Adipocyte (in vitro differentiated cells): ENCODE measurements at regions not wholly inside any gene's neighbourhood (a gene's known extent, or its start where the extent isn't known, plus 50 kb on each side); places are given as distances from the start of the nearest gene placed in this dataset.

Experiments used
- DNase-seq: peaks from one replicate; pipeline ENCODE4 v3.0.0-alpha.2; 2015; ENCODE audit warnings: low read depth
- H3K27me3 ChIP-seq: replicated peaks from 2 replicates; pipeline ENCODE4 v1.7.0; 2013; ENCODE audit warnings: mild to moderate bottlenecking, low read length, moderate library complexity; ENCODE audit not compliant: control insufficient read depth, insufficient read depth
- H3K36me3 ChIP-seq: 2 replicates; pipeline ENCODE4 v1.7.0; 2013; ENCODE audit warnings: low read length, mild to moderate bottlenecking, moderate library complexity; ENCODE audit not compliant: control insufficient read depth, insufficient read depth, severe bottlenecking
- H3K4me1 ChIP-seq: 2 replicates; pipeline ENCODE4 v1.7.0; 2013; ENCODE audit warnings: mild to moderate bottlenecking, low read length, moderate library complexity; ENCODE audit not compliant: control insufficient read depth, insufficient read depth
- H3K4me3 ChIP-seq: 2 replicates; pipeline ENCODE4 v1.7.0; 2013; ENCODE audit warnings: mild to moderate bottlenecking, low read length, moderate library complexity
- H3K9ac ChIP-seq: 2 replicates; pipeline ENCODE4 v1.7.0; 2013; ENCODE audit warnings: mild to moderate bottlenecking, low read length, moderate library complexity
- H3K9me3 ChIP-seq: 2 replicates; pipeline ENCODE4 v1.7.0; 2013; ENCODE audit warnings: mild to moderate bottlenecking, low read length, moderate library complexity; ENCODE audit not compliant: control insufficient read depth

GRCh38 chr5:96244696-96245095 is 188.4 kb downstream of the PCSK1 start:
- peaks cover 47% of the 10 kb centered on the region for H3K4me1 ChIP-seq
- H3K9me3 ChIP-seq: peaks cover 4% of the 10 kb centered on the region
- DNase-seq: no peak
- H3K4me3 ChIP-seq: no peak overlapping the region
- H3K9ac ChIP-seq: peak overlapping the region; percentile 58
- no peaks in the 10 kb centered on the region for H3K36me3 ChIP-seq
- H3K27me3 ChIP-seq: no peaks in the 10 kb centered on the region

- Histone ChIP-seq H3K27me3 (no peaks in the 10 kb centered on the region), H3K9me3 (peaks cover 4% of the 10 kb centered on the region), H3K4me1 (peaks cover 40% of the 10 kb centered on the region), H3K36me3 (no peaks in the 10 kb centered on the region), H3K9ac (peak overlapping the region; percentile 58), H3K4me3 (no peak overlapping the region)
- peak; percentile 40 for DNase-seq
Observed at GRCh38 chr5:96243862-96244261, 189.2 kb downstream of the PCSK1 start.

GRCh38 chr5:96243203-96243602 is 189.8 kb downstream of the PCSK1 start:
- Histone ChIP-seq H3K9ac (peak overlapping the region; percentile 15), H3K9me3 (peaks cover 4% of the 10 kb centered on the region), H3K36me3 (no peaks in the 10 kb centered on the region), H3K4me1 (peaks cover 33% of the 10 kb centered on the region), H3K4me3 (no peak overlapping the region), H3K27me3 (no peaks in the 10 kb centered on the region)
- peak; percentile 67 for DNase-seq

- Histone ChIP-seq H3K4me3 (no peak overlapping the region), H3K9me3 (peaks cover 4% of the 10 kb centered on the region), H3K27me3 (no peaks in the 10 kb centered on the region), H3K9ac (peak overlapping the region; percentile 15), H3K36me3 (no peaks in the 10 kb centered on the region), H3K4me1 (peaks cover 27% of the 10 kb centered on the region)
- DNase-seq: no peak
Observed at GRCh38 chr5:96242571-96242970, 190.5 kb downstream of the PCSK1 start.

GRCh38 chr5:96236831-96237230 is 196.2 kb downstream of the PCSK1 start:
- DNase-seq: no peak
- Histone ChIP-seq H3K9me3 (no peaks in the 10 kb centered on the region), H3K27me3 (no peaks in the 10 kb centered on the region), H3K4me1 (peaks cover 33% of the 10 kb centered on the region), H3K36me3 (no peaks in the 10 kb centered on the region), H3K9ac (peak overlapping the region; percentile 87), H3K4me3 (peak overlapping the region; percentile 74)

- H3K27me3 ChIP-seq: no peaks in the 10 kb centered on the region
- no peaks in the 10 kb centered on the region for H3K9me3 ChIP-seq
- no peaks in the 10 kb centered on the region for H3K36me3 ChIP-seq
- DNase-seq: no peak
- H3K4me3 ChIP-seq: peak overlapping the region; percentile 74
- H3K9ac ChIP-seq: peak overlapping the region; percentile 87
- H3K4me1 ChIP-seq: peaks cover 33% of the 10 kb centered on the region
Observed at GRCh38 chr5:96236051-96236450, 197.0 kb downstream of the PCSK1 start.

GRCh38 chr5:96235008-96235910 is 197.8 kb downstream of the PCSK1 start:
- no peaks in the 10 kb centered on the region for H3K36me3 ChIP-seq
- no peaks in the 10 kb centered on the region for H3K27me3 ChIP-seq
- H3K4me3 ChIP-seq: peak overlapping the region; percentile 74
- peak overlapping the region; percentile 87 for H3K9ac ChIP-seq
- no peak for DNase-seq
- no peaks in the 10 kb centered on the region for H3K9me3 ChIP-seq
- peaks cover 33% of the 10 kb centered on the region for H3K4me1 ChIP-seq

- Histone ChIP-seq H3K4me3 (no peak overlapping the region), H3K9ac (no peak overlapping the region), H3K9me3 (no peaks in the 10 kb centered on the region), H3K4me1 (peaks cover 44% of the 10 kb centered on the region), H3K36me3 (no peaks in the 10 kb centered on the region), H3K27me3 (no peaks in the 10 kb centered on the region)
- DNase-seq: no peak
Observed at GRCh38 chr5:96232602-96233001, 200.4 kb downstream of the PCSK1 start.

GRCh38 chr5:96229188-96229587 is 203.9 kb downstream of the PCSK1 start:
- H3K36me3 ChIP-seq: no peaks in the 10 kb centered on the region
- H3K9ac ChIP-seq: no peak overlapping the region
- H3K4me3 ChIP-seq: no peak overlapping the region
- H3K27me3 ChIP-seq: no peaks in the 10 kb centered on the region
- no peaks in the 10 kb centered on the region for H3K9me3 ChIP-seq
- peaks cover 24% of the 10 kb centered on the region for H3K4me1 ChIP-seq
- no peak for DNase-seq

GRCh38 chr5:96228408-96228807 is 204.6 kb downstream of the PCSK1 start:
- Histone ChIP-seq H3K36me3 (no peaks in the 10 kb centered on the region), H3K27me3 (no peaks in the 10 kb centered on the region), H3K4me3 (no peak overlapping the region), H3K9me3 (no peaks in the 10 kb centered on the region), H3K9ac (peak overlapping the region; percentile 74), H3K4me1 (peaks cover 24% of the 10 kb centered on the region)
- no peak for DNase-seq

- Histone ChIP-seq H3K36me3 (no peaks in the 10 kb centered on the region), H3K4me1 (peaks cover 24% of the 10 kb centered on the region), H3K27me3 (no peaks in the 10 kb centered on the region), H3K4me3 (no peak overlapping the region), H3K9ac (peak overlapping the region; percentile 74), H3K9me3 (no peaks in the 10 kb centered on the region)
- DNase-seq: no peak
Observed at GRCh38 chr5:96227957-96228356, 205.1 kb downstream of the PCSK1 start.
